Gastroesophageal sphincter (tissue), 4 donors: ENCODE measurements at regions not wholly inside any gene's neighbourhood (a gene's known extent, or its start where the extent isn't known, plus 50 kb on each side); places are given as distances from the start of the nearest gene placed in this dataset.

Source experiments
- ATAC-seq: fragments of 150-250 bp; one replicate; pipeline ENCODE4 v1.9.1; 2016; ENCODE audit warnings: mild to moderate bottlenecking, moderate library complexity
- H3K27ac ChIP-seq, 4 donors: fragments of 200-600 bp; sonication (generic) in 3 of 4; 1 replicate in 3 of 4; 2 replicates in 1 of 4; pipeline ENCODE4 v1.5.1; 2016 to 2019
- H3K27me3 ChIP-seq: fragments of 200-600 bp; sonication (generic); one replicate; pipeline ENCODE4 v1.5.1; 2019
- H3K36me3 ChIP-seq, 2 donors: fragments of 200-600 bp; sonication (generic); one replicate each; pipeline ENCODE4 v1.5.1; 2019; ENCODE audit warnings: control low read depth in 1 of 2
- H3K4me1 ChIP-seq, 3 donors: fragments of 200-600 bp; sonication (generic); 1 replicate in 2 of 3; 2 replicates in 1 of 3; pipeline ENCODE4 v1.5.1; 2016 to 2019; ENCODE audit warnings: control low read depth in 2 of 3
- H3K4me3 ChIP-seq, 2 donors: fragments of 200-600 bp; sonication (generic); one replicate each; pipeline ENCODE4 v1.5.1; 2019; ENCODE audit warnings: mild to moderate bottlenecking in 1 of 2, moderate library complexity in 1 of 2
- H3K9me3 ChIP-seq, 3 donors: fragments of 200-600 bp; sonication (generic); one replicate each; pipeline ENCODE4 v1.5.1; 2017 to 2019; ENCODE audit warnings: control low read depth in 2 of 3
- EP300 ChIP-seq: sonication (generic); formaldehyde crosslinking; IDR thresholded peaks from one replicate; pipeline ENCODE4 v1.6.1; 2017; ENCODE audit warnings: antibody characterized with exemption, mild to moderate bottlenecking
- POLR2A ChIP-seq, 2 donors: fragments of 450-650 bp; IDR thresholded peaks; one replicate each; pipeline ENCODE4 v1.6.1; 2017; ENCODE audit warnings: antibody characterized with exemption in 2 of 2, mild to moderate bottlenecking in 2 of 2, moderate library complexity in 1 of 2
- POLR2AphosphoS5 ChIP-seq: sonication (generic); formaldehyde crosslinking; IDR thresholded peaks from one replicate; pipeline ENCODE4 v1.6.1; 2017; ENCODE audit warnings: antibody characterized with exemption
- WGBS, 2 donors: methylation state at CpG; one replicate each; pipeline ENCODE4 v1.1.5; 2018; ENCODE audit warnings: low coverage in 1 of 2; 5-methylcytosine and 5-hydroxymethylcytosine counted together
- TF ChIP-seq, protein P1 (sequence below), 4 experiments: fragments of 200-600 bp in 2 of 4; fragments of 450-650 bp in 2 of 4; sonication (generic) in 1 of 4; IDR thresholded peaks; one replicate each; pipeline ENCODE4 v1.5.1; 2017 to 2019; ENCODE audit warnings: antibody characterized with exemption in 4 of 4, mild to moderate bottlenecking in 2 of 4, moderate library complexity in 2 of 4

DNA sequence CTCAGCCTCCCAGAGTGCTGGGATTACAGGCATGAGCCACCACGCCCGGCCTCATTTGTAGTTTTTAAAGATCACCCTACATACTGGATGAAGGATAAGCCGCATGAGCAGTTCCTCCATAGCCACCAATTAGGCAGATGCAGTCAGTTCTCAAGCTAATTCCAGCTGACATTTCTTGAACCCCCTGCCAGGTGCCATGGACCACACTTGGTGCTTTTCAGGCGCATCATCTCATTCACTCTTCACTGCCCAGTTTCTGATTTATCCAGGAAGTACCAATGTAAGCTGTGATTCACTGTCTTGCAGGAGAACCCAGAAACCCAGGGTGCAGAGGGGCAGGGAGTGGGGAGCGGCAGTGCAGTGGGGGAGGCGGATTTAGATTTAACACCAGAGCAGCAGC lies 56.5 kb upstream of the RASA2 start:
- Histone ChIP-seq H3K9me3 (no peaks in the 10 kb centered on the region), H3K4me1 (peaks cover 22 to 100% (median 52%) of the 10 kb centered on the region in 3 donors), H3K27me3 (no peaks in the 10 kb centered on the region), H3K27ac (peak overlapping the region; percentile 84 to 98 (median 90)), H3K4me3 (peak overlapping the region in 1 of 2 donors; percentile 31), H3K36me3 (peaks cover 0 to 14% of the 10 kb centered on the region in 2 donors)
- no peak for ATAC-seq
- no peak for TF ChIP-seq EP300
- TF ChIP-seq, protein P1, sequence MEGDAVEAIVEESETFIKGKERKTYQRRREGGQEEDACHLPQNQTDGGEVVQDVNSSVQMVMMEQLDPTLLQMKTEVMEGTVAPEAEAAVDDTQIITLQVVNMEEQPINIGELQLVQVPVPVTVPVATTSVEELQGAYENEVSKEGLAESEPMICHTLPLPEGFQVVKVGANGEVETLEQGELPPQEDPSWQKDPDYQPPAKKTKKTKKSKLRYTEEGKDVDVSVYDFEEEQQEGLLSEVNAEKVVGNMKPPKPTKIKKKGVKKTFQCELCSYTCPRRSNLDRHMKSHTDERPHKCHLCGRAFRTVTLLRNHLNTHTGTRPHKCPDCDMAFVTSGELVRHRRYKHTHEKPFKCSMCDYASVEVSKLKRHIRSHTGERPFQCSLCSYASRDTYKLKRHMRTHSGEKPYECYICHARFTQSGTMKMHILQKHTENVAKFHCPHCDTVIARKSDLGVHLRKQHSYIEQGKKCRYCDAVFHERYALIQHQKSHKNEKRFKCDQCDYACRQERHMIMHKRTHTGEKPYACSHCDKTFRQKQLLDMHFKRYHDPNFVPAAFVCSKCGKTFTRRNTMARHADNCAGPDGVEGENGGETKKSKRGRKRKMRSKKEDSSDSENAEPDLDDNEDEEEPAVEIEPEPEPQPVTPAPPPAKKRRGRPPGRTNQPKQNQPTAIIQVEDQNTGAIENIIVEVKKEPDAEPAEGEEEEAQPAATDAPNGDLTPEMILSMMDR (IDR thresholded peaks at IDR 0.05): no peak
- TF ChIP-seq POLR2A (IDR thresholded peaks at IDR 0.05): no peak
- no peak for TF ChIP-seq POLR2AphosphoS5
- 66 to 100% methylated on average over 2 to 4 of the region's 6 CpGs for WGBS, 2 donors

DNA sequence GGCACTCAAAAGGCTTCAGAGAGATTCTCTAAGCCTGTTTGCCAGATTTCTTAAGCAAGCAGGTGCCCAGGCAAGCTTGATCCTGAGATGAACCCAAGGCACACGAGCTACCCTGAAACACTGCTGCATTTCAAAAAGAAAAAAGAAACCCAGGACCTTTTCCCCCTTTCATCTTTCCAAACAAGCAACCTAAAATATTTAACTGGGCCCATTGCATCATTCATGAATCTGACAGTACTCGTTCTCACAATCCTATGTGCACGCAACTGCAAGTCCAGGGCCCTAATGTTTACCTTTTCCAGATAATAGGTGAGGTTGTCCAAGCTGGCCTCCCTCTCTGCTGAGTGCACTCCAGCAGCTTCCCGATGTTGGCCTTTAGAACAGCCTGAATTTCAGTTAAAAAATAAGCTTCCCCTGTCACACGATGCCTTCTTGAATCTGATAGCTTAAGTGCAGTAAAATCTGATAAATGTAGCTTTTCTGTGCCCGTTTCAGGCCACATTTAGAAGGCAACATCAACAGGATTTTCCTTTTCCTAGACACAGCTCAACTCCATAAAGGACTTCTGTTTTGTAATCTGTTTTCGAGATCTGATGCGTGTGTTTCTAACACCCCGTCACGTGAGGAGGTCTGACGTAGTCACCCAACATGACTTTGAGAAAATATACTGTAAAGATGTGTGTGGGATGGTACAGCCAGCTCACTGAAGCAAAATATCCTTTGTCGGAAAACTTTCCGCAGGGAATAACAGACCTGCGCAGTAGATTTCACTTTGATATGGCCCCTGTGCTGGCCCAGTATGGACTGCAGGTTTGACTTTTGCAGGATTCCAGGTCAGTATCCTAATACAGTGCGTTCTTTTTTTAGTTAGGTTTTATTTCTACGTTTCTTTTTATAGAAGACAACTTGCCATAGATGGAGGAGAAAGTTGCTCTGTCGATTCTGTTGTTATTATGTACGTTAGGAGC lies 55.1 kb upstream of the RASA2 start:
- Histone ChIP-seq H3K27ac (peak overlapping the region; percentile 84 to 98 (median 90)), H3K27me3 (no peaks in the 10 kb centered on the region), H3K4me3 (peak overlapping the region; percentile 8 to 31), H3K9me3 (no peaks in the 10 kb centered on the region), H3K36me3 (peaks cover 0 to 14% of the 10 kb centered on the region in 2 donors), H3K4me1 (peaks cover 15 to 100% (median 39%) of the 10 kb centered on the region in 3 donors)
- ATAC-seq: peak; percentile 75
- 23 to 32% methylated on average over 15 to 18 of the region's 18 CpGs for WGBS, 2 donors
- TF ChIP-seq EP300: no peak
- peak; percentile 87 for TF ChIP-seq POLR2AphosphoS5

DNA sequence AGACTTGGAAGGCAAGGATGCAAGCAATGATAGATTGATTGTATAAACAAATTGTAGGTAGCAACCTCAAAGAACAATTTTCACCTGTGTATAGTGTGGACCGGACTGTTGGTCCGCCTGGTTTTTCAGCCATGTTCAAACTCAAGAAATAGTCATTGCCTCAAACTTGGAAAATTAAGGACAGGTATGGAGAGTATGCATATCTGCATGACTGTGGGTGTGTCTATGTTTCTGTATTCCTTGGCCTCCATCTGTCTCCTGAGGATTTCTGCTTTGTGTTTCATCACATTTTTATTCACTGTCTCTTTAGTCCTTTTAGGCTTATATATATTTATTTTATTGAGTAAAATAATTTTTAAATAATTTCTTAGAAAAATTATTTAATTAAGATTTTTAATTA lies 53.9 kb upstream of the RASA2 start:
- TF ChIP-seq EP300 (no peak), POLR2AphosphoS5 (no peak), POLR2A (IDR thresholded peaks at IDR 0.05) (no peak)
- TF ChIP-seq, protein P1 (IDR thresholded peaks at IDR 0.05): no peak
- Histone ChIP-seq H3K27ac (peak overlapping the region; percentile 84 to 98 (median 90)), H3K9me3 (no peaks in the 10 kb centered on the region), H3K36me3 (peaks cover 0 to 13% of the 10 kb centered on the region in 2 donors), H3K4me3 (peak overlapping the region in 1 of 2 donors; percentile 31), H3K4me1 (peaks cover 13 to 100% (median 27%) of the 10 kb centered on the region in 3 donors), H3K27me3 (no peaks in the 10 kb centered on the region)
- ATAC-seq: no peak
- WGBS, 2 donors: 66 to 90% methylated on average over 2 of the region's 2 CpGs

DNA sequence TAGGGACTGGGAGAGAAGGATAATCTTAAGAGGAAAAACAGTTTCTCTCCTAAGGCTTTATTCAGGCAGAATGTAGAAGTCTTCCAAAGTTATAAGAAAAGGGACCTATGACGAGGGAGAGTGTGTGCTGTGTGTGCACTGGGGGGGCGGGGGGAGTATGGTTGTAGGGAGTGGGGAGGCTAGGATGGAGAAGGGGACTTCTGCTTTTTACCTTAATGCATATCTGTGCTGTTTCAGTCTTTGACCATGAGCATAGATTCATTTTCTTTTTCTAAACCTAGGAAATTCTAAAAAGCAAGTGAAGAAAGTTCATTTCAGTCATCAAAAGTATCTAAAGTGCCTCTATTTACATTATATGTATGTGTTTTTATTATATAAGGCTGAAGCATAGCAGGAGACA lies 52.6 kb upstream of the RASA2 start:
- H3K4me1 ChIP-seq: peaks cover 15 to 100% (median 20%) of the 10 kb centered on the region in 3 donors
- no peak overlapping the region for H3K4me3 ChIP-seq
- H3K9me3 ChIP-seq: no peaks in the 10 kb centered on the region
- no peaks in the 10 kb centered on the region for H3K27me3 ChIP-seq
- WGBS, 2 donors: 65 to 94% methylated on average over 2 of the region's 2 CpGs
- peak overlapping the region; percentile 9 to 98 (median 88) for H3K27ac ChIP-seq
- peaks cover 0 to 15% of the 10 kb centered on the region in 2 donors for H3K36me3 ChIP-seq
- no peak for ATAC-seq
- TF ChIP-seq, protein P1 (IDR thresholded peaks at IDR 0.05): no peak
- no peak for TF ChIP-seq EP300
- no peak for TF ChIP-seq POLR2A (IDR thresholded peaks at IDR 0.05)
- TF ChIP-seq POLR2AphosphoS5: no peak

DNA sequence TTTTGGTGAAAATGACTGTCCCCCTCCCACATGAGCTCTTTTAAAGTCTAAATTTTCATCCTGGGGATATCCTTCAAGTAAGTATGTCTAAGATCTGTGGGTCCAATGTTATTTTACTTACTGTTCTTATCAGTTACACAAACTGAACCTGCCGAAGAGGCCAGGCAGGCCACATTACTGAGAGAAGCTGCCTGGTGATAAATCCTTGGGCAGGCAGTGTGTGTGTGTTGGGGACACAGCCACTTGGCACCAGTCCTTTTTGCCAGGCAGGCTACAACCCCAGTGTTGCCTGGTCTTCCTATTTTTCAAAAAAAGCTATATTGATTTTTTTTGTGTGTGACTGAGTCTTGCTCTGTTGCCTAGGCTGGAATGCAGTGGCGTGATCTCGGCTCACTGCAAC lies 50.6 kb upstream of the RASA2 start:
- no peak for ATAC-seq
- TF ChIP-seq POLR2AphosphoS5: no peak
- TF ChIP-seq EP300: no peak
- TF ChIP-seq, protein P1 (IDR thresholded peaks at IDR 0.05): no peak
- no peak for TF ChIP-seq POLR2A (IDR thresholded peaks at IDR 0.05)
- no peaks in the 10 kb centered on the region for H3K9me3 ChIP-seq
- 72 to 88% methylated on average over 3 of the region's 3 CpGs for WGBS, 2 donors
- H3K27ac ChIP-seq: peak overlapping the region in 3 of 4 donors; percentile 14 to 84 (median 78)
- no peaks in the 10 kb centered on the region for H3K27me3 ChIP-seq
- no peak overlapping the region for H3K4me3 ChIP-seq
- H3K4me1 ChIP-seq: peaks cover 15 to 100% (median 15%) of the 10 kb centered on the region in 3 donors
- H3K36me3 ChIP-seq: peaks cover 0 to 11% of the 10 kb centered on the region in 2 donors
